CD14-positive monocyte (primary cell): ENCODE measurements at regions not wholly inside any gene's neighbourhood (a gene's known extent, or its start where the extent isn't known, plus 50 kb on each side); places are given as distances from the start of the nearest gene placed in this dataset.

Experiments used
- DNase-seq, 3 donors: peaks; one replicate each; pipeline ENCODE4 v3.0.0-alpha.2; 2011 to 2022
- H2AFZ ChIP-seq: 2 replicates; pipeline ENCODE4 v1.6.0; 2012; ENCODE audit warnings: mild to moderate bottlenecking, low read depth, low read length, inconsistent platforms; ENCODE audit not compliant: insufficient read depth, poor library complexity, severe bottlenecking
- H3K27ac ChIP-seq, 2 donors: 1 replicate in 1 of 2; 2 replicates in 1 of 2; pipeline ENCODE4 v1.5.1; 2012 to 2013; ENCODE audit warnings: low read length in 2 of 2, control low read depth in 1 of 2, inconsistent platforms in 1 of 2, low read depth in 1 of 2, mild to moderate bottlenecking in 1 of 2
- H3K27me3 ChIP-seq, 2 donors: one replicate each; pipeline versions ENCODE4 v1.6.0 to v1.6.1; 2011 to 2013; ENCODE audit warnings: low read length in 2 of 2; ENCODE audit not compliant: control insufficient read depth in 2 of 2, insufficient read depth in 2 of 2
- H3K36me3 ChIP-seq, 2 donors: replicated peaks in 1 of 2; 1 replicate in 1 of 2; 2 replicates in 1 of 2; pipeline versions ENCODE4 v1.5.1 to v1.6.1; 2012 to 2013; ENCODE audit warnings: low read length in 2 of 2, control low read depth in 1 of 2, inconsistent platforms in 1 of 2, mild to moderate bottlenecking in 1 of 2; ENCODE audit not compliant: insufficient read depth in 2 of 2, control insufficient read depth in 1 of 2
- H3K4me1 ChIP-seq, 2 donors: 1 replicate in 1 of 2; 2 replicates in 1 of 2; pipeline versions ENCODE4 v1.5.1 to v1.6.1; 2012 to 2013; ENCODE audit warnings: low read length in 2 of 2, control low read depth in 1 of 2, inconsistent platforms in 1 of 2, mild to moderate bottlenecking in 1 of 2, moderate library complexity in 1 of 2; ENCODE audit not compliant: insufficient read depth in 2 of 2, control insufficient read depth in 1 of 2
- H3K4me2 ChIP-seq: replicated peaks from 2 replicates; pipeline ENCODE3; 2012; ENCODE audit warnings: low read length, moderate library complexity, mild to moderate bottlenecking; ENCODE audit not compliant: poor library complexity, severe bottlenecking; ENCODE audit errors: extremely low read depth
- H3K4me3 ChIP-seq, 3 experiments: fragments of 200-600 bp in 1 of 3; sonication (generic) in 1 of 3; replicated peaks in 1 of 3; 1 replicate in 2 of 3; 2 replicates in 1 of 3; pipeline ENCODE4 v1.5.1; 2011 to 2013; ENCODE audit warnings: low read length in 3 of 3, mild to moderate bottlenecking in 3 of 3, control low read depth in 2 of 3, low read depth in 2 of 3, inconsistent platforms in 1 of 3, moderate library complexity in 1 of 3
- H3K79me2 ChIP-seq: 2 replicates; pipeline ENCODE4 v1.6.0; 2012; ENCODE audit warnings: mild to moderate bottlenecking, control low read depth, inconsistent platforms, low read length, moderate library complexity; ENCODE audit not compliant: insufficient read depth
- H3K9ac ChIP-seq: 2 replicates; pipeline ENCODE4 v1.6.0; 2017; ENCODE audit warnings: low read length, mild to moderate bottlenecking; ENCODE audit not compliant: insufficient read depth, poor library complexity, severe bottlenecking
- H3K9me3 ChIP-seq, 2 donors: replicated peaks in 1 of 2; 1 replicate in 1 of 2; 2 replicates in 1 of 2; pipeline versions ENCODE4 v1.5.1 to v1.6.1; 2012 to 2013; ENCODE audit warnings: low read length in 2 of 2, control low read depth in 1 of 2; ENCODE audit not compliant: control insufficient read depth in 1 of 2, insufficient read depth in 1 of 2
- H4K20me1 ChIP-seq: 2 replicates; pipeline ENCODE4 v1.6.0; 2012; ENCODE audit warnings: mild to moderate bottlenecking, low read length, control low read depth, moderate library complexity; ENCODE audit not compliant: insufficient read depth
- H3K27ac Mint-ChIP-seq, 7 donors: one replicate each; pipeline ENCODE4 v1.8.0; 2020; ENCODE audit warnings: mild to moderate bottlenecking in 7 of 7, mixed read lengths in 7 of 7, moderate library complexity in 6 of 7, inconsistent platforms in 2 of 7
- H3K27me3 Mint-ChIP-seq, 3 donors: one replicate each; pipeline ENCODE4 v1.8.0; 2021 to 2022; ENCODE audit warnings: low read depth in 3 of 3, mild to moderate bottlenecking in 3 of 3, mixed read lengths in 3 of 3, moderate library complexity in 3 of 3, inconsistent platforms in 1 of 3
- H3K36me3 Mint-ChIP-seq, 2 donors: one replicate each; pipeline ENCODE4 v1.8.0; 2020; ENCODE audit warnings: mixed read lengths in 2 of 2, inconsistent platforms in 1 of 2, mild to moderate bottlenecking in 1 of 2
- H3K4me1 Mint-ChIP-seq: one replicate; pipeline ENCODE4 v1.8.0; 2020; ENCODE audit warnings: mild to moderate bottlenecking, mixed read lengths
- H3K4me3 Mint-ChIP-seq, 2 donors: one replicate each; pipeline ENCODE4 v1.8.0; 2020; ENCODE audit warnings: mild to moderate bottlenecking in 2 of 2, mixed read lengths in 2 of 2, moderate library complexity in 1 of 2
- H3K9me3 Mint-ChIP-seq, 7 donors: one replicate each; pipeline ENCODE4 v1.8.0; 2020 to 2022; ENCODE audit warnings: mixed read lengths in 7 of 7, mild to moderate bottlenecking in 6 of 7, moderate library complexity in 6 of 7, inconsistent platforms in 2 of 7
- WGBS: methylation state at CpG from one replicate; pipeline ENCODE4 v1.1.5; 2013; ENCODE audit warnings: missing lambda C conversion rate; ENCODE audit not compliant: insufficient coverage; 5-methylcytosine and 5-hydroxymethylcytosine counted together
- intact Hi-C, 2 donors: fragments of 100-400 bp; cut with micrococcal nuclease; formaldehyde crosslinking; loops; one replicate each; pipeline versions ENCODE4 v1.15.0 to v1.15.1; 2023
- TF ChIP-seq, protein P1 (sequence below): fragments of 200-600 bp; IDR thresholded peaks from one replicate; pipeline ENCODE4 v1.8.0; 2022; ENCODE audit warnings: antibody characterized with exemption, mild to moderate bottlenecking

GRCh38 chr17:77886387-77886728 lies 72.1 kb upstream of the TNRC6C start:
- H3K4me1 ChIP-seq, result peaks cover 54 to 56% of the 10 kb centered on the region in 2 donors
- H3K9me3 Mint-ChIP-seq, result peaks cover 0 to 7% (median 4%) of the 10 kb centered on the region in 7 donors
- peak overlapping the region in 1 of 3 experiments; percentile 69 for H3K4me3 ChIP-seq
- peak overlapping the region; percentile 21 for H3K4me2 ChIP-seq
- no peaks in the 10 kb centered on the region for H3K79me2 ChIP-seq
- peak overlapping the region; percentile 72 to 96 (median 96) for H3K27ac Mint-ChIP-seq
- intact Hi-C loops, result loop anchor here in 1 of 2 donors (2.0 to 5.0 kb wide), 2 partner anchors 16 to 71 kb away; partner anchors contain the start of gene TNRC6C
- peaks cover 39 to 76% (median 63%) of the 10 kb centered on the region in 3 donors for H3K27me3 Mint-ChIP-seq
- H2AFZ ChIP-seq, result no peak overlapping the region
- peak overlapping the region; percentile 51 to 95 for H3K4me3 Mint-ChIP-seq
- 20% methylated on average over 11 of the region's 13 CpGs for WGBS
- peaks cover 3% of the 10 kb centered on the region for H4K20me1 ChIP-seq
- H3K36me3 Mint-ChIP-seq, result peaks cover 5 to 13% of the 10 kb centered on the region in 2 donors
- H3K27me3 ChIP-seq, result peaks cover 2 to 56% of the 10 kb centered on the region in 2 donors
- H3K27ac ChIP-seq, result peak overlapping the region; percentile 28 to 78
- TF ChIP-seq, protein P1, sequence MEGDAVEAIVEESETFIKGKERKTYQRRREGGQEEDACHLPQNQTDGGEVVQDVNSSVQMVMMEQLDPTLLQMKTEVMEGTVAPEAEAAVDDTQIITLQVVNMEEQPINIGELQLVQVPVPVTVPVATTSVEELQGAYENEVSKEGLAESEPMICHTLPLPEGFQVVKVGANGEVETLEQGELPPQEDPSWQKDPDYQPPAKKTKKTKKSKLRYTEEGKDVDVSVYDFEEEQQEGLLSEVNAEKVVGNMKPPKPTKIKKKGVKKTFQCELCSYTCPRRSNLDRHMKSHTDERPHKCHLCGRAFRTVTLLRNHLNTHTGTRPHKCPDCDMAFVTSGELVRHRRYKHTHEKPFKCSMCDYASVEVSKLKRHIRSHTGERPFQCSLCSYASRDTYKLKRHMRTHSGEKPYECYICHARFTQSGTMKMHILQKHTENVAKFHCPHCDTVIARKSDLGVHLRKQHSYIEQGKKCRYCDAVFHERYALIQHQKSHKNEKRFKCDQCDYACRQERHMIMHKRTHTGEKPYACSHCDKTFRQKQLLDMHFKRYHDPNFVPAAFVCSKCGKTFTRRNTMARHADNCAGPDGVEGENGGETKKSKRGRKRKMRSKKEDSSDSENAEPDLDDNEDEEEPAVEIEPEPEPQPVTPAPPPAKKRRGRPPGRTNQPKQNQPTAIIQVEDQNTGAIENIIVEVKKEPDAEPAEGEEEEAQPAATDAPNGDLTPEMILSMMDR, result no peak
- peaks cover 64% of the 10 kb centered on the region for H3K4me1 Mint-ChIP-seq
- peak; percentile 91 to 97 (median 91) for DNase-seq
- no peaks in the 10 kb centered on the region for H3K36me3 ChIP-seq
- no peaks in the 10 kb centered on the region for H3K9me3 ChIP-seq
- H3K9ac ChIP-seq, result no peak overlapping the region

DNA sequence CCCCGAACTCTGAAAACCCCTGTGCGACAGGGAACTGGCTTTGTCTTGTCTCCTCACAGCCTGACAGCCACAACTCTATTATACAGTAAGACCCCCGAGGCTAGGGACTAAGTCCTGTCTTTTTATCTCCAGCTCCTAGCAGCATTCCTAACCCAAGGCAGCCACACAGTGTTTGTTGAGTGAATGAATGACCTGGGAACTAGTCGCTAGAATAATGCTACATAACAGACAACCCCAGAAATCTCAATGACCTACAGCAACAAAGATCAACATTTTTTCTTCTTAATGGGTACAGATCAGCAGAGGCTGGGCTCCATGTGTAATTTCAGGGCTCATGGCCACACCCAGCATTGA lies 71.4 kb upstream of the TNRC6C start:
- DNase-seq, result no peak
- H3K9me3 Mint-ChIP-seq, result peaks cover 0 to 7% (median 4%) of the 10 kb centered on the region in 7 donors
- no peaks in the 10 kb centered on the region for H3K36me3 ChIP-seq
- peaks cover 43 to 77% (median 68%) of the 10 kb centered on the region in 3 donors for H3K27me3 Mint-ChIP-seq
- H3K79me2 ChIP-seq, result no peaks in the 10 kb centered on the region
- peak overlapping the region; percentile 39 to 78 for H3K27ac ChIP-seq
- intact Hi-C loops, result loop anchor here in 1 of 2 donors (2.0 to 5.0 kb wide), 2 partner anchors 16 to 70 kb away; partner anchors contain the start of gene TNRC6C
- H3K36me3 Mint-ChIP-seq, result peaks cover 5 to 11% of the 10 kb centered on the region in 2 donors
- peaks cover 57% of the 10 kb centered on the region for H3K4me1 Mint-ChIP-seq
- H2AFZ ChIP-seq, result no peak overlapping the region
- peak overlapping the region; percentile 70 for H3K4me2 ChIP-seq
- H3K27ac Mint-ChIP-seq, result peak overlapping the region; percentile 85 to 96 (median 96)
- 93% methylated on average over 3 of the region's 4 CpGs for WGBS
- peak overlapping the region; percentile 84 to 95 for H3K4me3 Mint-ChIP-seq
- H3K27me3 ChIP-seq, result peaks cover 2 to 60% of the 10 kb centered on the region in 2 donors
- H3K4me1 ChIP-seq, result peaks cover 47 to 49% of the 10 kb centered on the region in 2 donors
- no peaks in the 10 kb centered on the region for H3K9me3 ChIP-seq
- H3K4me3 ChIP-seq, result peak overlapping the region in 1 of 3 experiments; percentile 69
- TF ChIP-seq, protein P1, result no peak
- no peaks in the 10 kb centered on the region for H4K20me1 ChIP-seq
- peak overlapping the region; percentile 68 for H3K9ac ChIP-seq
